ENCODE measurements at regions not wholly inside any gene's neighbourhood (a gene's known extent, or its start where the extent isn't known, plus 50 kb on each side); places are given as distances from the start of the nearest gene placed in this dataset.
"Not testable (repeated sequence)": the region's sequence is repeated elsewhere in the genome, so short reads cannot be mapped to it uniquely, and the experiment has no call there.

- DNase-seq (ENCODE audit: low spot score) = no peak
These were observed 55.9 kb upstream of the ALB start for GRCh38 chr4:73348185-73348584.

DNA sequence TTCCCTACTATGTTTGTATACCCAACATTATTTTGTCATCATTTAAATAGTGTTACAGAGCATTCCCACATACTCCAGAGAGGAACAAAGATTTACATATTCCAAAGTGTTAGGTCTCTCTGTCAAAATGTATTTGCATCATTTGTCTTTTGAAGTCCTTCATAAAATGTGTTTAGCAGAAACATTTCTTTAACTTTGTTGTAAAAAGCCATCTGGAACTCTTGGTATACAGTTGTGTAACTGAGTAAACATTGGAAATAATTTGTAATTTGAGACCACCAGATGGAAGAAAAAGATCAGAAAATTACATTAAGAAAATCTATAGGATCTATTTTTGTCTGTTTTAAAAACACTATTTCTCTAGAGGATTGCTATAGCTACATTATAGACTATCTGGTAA lies 56.6 kb upstream of the ALB start:
- DNase-seq (ENCODE audit: low spot score) = no peak

DNA sequence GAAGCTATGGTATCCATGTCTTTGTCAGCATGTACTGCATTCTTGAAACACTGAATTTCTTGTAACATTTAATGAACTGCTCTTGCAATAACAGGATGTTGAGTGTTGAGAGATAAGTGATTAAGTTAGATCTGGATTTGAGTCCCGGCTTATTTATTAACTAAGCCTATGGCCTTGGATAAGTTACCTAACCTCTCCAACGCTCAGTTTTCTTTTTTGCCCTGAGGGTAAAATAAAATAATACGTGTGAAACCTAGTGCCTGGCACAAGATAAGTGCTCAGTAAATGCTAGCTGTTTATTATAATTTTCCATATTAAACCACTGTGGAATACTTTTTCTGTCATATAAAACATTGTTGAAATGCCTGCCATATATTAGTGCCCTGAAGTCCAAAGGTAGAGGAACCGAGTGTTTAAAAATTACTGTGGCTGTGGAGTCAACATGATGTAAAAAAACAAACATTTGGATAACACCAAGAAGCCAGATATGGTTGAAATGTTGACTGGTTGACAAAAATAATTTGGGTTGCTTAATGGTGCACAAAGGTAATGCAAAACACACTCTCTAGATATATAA lies 58.6 kb upstream of the ALB start:
- no peak for DNase-seq (ENCODE audit: low spot score)

- DNase-seq (ENCODE audit: low spot score) = no peak
These were observed 60.0 kb upstream of the ALB start for GRCh38 chr4:73344106-73344505.

DNA sequence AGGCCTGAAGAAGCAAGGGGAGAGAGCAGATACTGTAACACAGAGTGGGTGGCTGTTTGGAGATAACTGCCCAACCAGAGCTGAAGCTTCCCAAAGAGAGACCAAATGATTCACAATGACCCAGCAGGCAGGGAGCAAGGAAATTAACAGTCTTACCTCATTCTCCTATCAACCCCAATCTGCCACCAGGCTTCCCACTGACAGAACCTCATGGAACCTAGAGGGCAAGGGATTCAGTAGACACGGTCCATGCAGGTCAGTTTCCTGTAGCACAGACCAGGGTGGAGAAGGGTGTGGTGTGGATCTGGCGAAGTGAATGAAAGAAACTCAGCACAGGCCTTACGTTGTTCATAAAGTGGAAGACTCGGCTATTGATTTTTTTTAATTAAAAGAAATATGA lies 60.7 kb upstream of the ALB start:
- no peak for DNase-seq (ENCODE audit: low spot score)

GRCh38 chr4:73341454-73341853 lies 62.6 kb upstream of the ALB start:
- DNase-seq (ENCODE audit: low spot score) = peak; percentile 50

DNA sequence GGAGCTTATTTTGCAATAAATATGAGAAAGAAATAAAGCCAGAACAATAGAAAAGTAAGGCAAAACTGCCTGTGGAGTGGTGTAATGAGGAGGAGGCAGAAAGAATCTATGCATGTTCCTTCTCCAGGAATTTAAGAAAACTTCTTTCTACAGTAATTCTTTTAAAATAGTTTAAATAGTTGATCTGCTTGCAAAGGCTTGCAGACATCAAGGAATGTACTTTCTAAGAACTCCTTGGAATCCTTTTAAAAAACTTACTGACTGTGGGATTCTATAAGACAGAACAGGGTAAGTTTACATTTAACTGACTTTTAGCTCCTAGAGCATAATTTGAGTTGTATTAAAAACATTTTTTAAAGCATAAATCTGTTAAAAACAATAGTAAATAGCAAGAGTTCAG lies 63.2 kb upstream of the ALB start:
- no peak for DNase-seq (ENCODE audit: low spot score)

- no peak for DNase-seq (ENCODE audit: low spot score)
These were observed 68.4 kb upstream of the ALB start for GRCh38 chr4:73335679-73336078.

- not testable (repeated sequence) for DNase-seq (ENCODE audit: low spot score)
These were observed 72.1 kb upstream of the ALB start for GRCh38 chr4:73332012-73332411.

DNA sequence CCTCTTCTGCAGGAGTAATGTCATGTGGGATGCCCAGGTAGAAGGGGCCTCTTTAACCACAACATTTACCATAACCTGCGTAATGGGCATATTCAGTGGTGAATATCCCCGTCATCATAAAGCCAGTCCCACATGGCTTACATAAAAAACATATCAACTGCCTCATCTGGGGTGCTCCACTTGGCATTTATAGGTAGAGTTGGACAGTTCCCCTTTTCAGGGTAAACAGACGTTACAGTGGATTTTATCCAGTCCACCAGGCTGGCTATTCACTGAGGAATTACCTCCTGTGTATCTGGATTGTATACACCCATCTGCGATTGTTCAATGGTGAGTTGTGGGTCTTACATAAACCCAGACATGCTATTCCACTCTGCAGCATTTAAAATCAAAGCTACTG lies 70.7 kb upstream of the ANKRD17 start:
- DNase-seq (ENCODE audit: low spot score) = no peak

DNA sequence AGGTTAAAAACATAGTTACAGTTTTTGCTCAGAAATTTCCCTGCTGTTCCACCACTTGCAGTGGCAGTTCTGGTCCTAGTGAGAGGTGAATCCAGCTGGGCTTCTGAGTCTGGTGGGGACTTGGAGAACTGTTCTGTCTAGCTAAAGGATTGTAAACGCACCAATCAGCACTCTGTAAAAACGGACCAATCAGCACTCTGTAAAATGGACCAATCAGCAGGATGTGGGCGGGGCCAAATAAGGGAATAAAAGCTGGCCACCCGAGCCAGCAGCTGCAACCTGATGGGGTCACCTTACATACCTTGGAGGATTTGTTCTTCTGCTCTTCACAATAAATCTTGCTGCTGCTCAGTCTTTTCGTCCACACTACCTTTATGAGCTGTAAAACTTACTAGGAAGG lies 67.2 kb upstream of the ANKRD17 start:
- DNase-seq (ENCODE audit: low spot score) = not testable (repeated sequence)

DNA sequence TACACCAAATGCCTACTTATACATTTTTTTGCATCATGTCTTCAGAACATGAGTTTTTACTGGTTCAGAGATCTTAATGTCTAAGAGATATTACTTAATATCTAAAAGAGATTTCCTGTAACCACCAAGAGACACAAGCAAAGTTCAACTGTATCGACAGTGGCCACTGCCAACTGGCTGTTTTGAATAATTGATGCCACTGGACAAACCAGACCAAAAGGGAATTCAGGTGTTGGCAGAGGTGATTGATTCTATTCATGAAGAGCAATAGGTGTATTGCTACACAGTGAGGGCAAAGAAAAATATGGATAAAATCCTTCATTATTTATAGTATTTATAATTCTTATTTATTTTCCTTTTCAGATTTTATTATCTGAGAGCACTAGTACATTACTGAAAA lies 58.5 kb upstream of the ANKRD17 start:
- no peak for DNase-seq (ENCODE audit: low spot score)

DNA sequence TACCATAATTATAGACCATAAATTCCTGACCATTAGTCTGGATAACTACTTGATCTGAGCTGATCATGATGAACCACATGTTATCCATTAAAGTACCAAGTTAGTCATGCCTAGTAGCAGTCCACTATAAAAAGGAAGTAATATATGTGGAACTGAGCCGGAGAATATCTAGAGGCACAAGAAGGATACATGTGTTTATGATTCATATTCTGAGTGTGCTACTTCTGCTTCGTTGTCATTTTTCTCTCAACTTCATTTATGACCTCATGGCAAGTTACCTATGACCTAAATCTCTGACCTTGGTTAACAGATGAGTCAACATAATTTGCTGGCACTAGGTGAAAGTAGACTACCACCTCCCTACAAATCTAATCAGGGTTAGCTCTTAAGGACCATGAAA lies 56.5 kb upstream of the ANKRD17 start:
- DNase-seq (ENCODE audit: low spot score) = no peak

- no peak for DNase-seq (ENCODE audit: low spot score)
These were observed 54.4 kb upstream of the ANKRD17 start for GRCh38 chr4:73312967-73313366.

- DNase-seq (ENCODE audit: low spot score) = no peak
These were observed 52.8 kb upstream of the ANKRD17 start for GRCh38 chr4:73311428-73311827.

DNA sequence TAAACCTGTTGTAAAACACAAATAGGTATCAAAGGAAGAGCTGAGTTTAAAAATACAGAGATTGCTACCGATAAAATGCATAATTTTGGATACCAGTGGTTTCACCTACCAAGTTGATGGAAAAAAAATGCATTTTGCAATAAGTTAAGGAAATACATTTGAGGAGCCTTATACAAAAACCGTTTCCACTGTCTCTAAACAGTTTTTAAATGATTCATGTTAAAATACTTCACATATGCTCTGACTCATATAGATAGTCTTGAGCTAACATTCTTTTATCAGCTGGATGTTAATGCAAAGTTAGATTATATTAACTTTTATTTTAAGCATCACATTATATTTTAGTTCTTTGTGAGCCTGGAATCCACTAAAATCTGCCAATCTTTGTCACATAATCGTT lies 50.6 kb upstream of the ANKRD17 start:
- no peak for DNase-seq (ENCODE audit: low spot score)
